ENCODE measurements at regions not wholly inside any gene's neighbourhood (a gene's known extent, or its start where the extent isn't known, plus 50 kb on each side); places are given as distances from the start of the nearest gene placed in this dataset.
"Not testable (repeated sequence)": the region's sequence is repeated elsewhere in the genome, so short reads cannot be mapped to it uniquely, and the experiment has no call there.

- Mint-ChIP-seq H3K36me3 (no peaks in the 10 kb centered on the region), H3K27me3 (no peaks in the 10 kb centered on the region), H3K27ac (no peak overlapping the region), H3K9me3 (peaks cover 0 to 2% (median 0%) of the 10 kb centered on the region in 7 donors), H3K4me1 (no peaks in the 10 kb centered on the region), H3K4me3 (no peak overlapping the region)
- ATAC-seq (ENCODE audit: low read depth in 2 of 2) (no peak), DNase-seq (no peak)
- H3K9me3 ChIP-seq (ENCODE audit: control insufficient read depth in 2 of 2, low read length in 2 of 2) = no peaks in the 10 kb centered on the region
- H3K36me3 ChIP-seq (ENCODE audit: control insufficient read depth, insufficient read depth, low read length) = no peaks in the 10 kb centered on the region
- H3K4me3 ChIP-seq (ENCODE audit: low read depth, low read length) = no peak overlapping the region
- no peak overlapping the region for H3K27ac ChIP-seq (ENCODE audit: insufficient read depth, low read length, poor library complexity, severe bottlenecking)
- no peaks in the 10 kb centered on the region for H3K4me1 ChIP-seq (ENCODE audit: control insufficient read depth, insufficient read depth, low read length, poor library complexity, severe bottlenecking)
- H3K27me3 ChIP-seq (ENCODE audit: control insufficient read depth, insufficient read depth, low read length) = no peaks in the 10 kb centered on the region
Measured at GRCh38 chrX:40388441-40388840, 192.3 kb upstream of the ATP6AP2 start.

DNA sequence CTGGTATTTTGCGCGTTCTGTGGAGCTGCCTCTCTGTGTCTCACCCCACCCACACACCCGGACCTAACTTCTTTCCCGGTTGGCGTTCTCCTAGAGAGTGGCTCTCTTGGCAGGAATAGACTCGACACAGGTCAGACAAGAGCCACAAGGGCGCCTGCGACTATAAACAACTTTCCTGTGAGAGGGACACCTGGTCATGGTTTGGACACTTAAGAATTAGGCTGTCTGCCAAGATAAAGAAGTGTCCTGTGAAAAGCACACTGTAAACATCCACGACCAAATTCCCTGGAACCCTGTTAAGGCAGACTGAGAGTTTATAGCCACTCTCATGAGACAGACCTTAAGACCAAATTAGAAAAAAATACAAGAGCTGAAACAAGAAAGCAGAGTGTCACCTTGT lies 192.9 kb upstream of the ATP6AP2 start:
- not testable (repeated sequence) for H3K4me3 Mint-ChIP-seq; H3K36me3 Mint-ChIP-seq; H3K9me3 Mint-ChIP-seq; H3K36me3 ChIP-seq (ENCODE audit: control insufficient read depth, insufficient read depth, low read length); H3K27me3 Mint-ChIP-seq; ATAC-seq (ENCODE audit: low read depth in 2 of 2); H3K27me3 ChIP-seq (ENCODE audit: control insufficient read depth, insufficient read depth, low read length); H3K4me1 ChIP-seq (ENCODE audit: control insufficient read depth, insufficient read depth, low read length, poor library complexity, severe bottlenecking); H3K27ac ChIP-seq (ENCODE audit: insufficient read depth, low read length, poor library complexity, severe bottlenecking); H3K27ac Mint-ChIP-seq; H3K9me3 ChIP-seq (ENCODE audit: control insufficient read depth in 2 of 2, low read length in 2 of 2); H3K4me3 ChIP-seq (ENCODE audit: low read depth, low read length); H3K4me1 Mint-ChIP-seq; DNase-seq

GRCh38 chrX:40387311-40387710 lies 193.5 kb upstream of the ATP6AP2 start:
- not testable (repeated sequence) for H3K27me3 Mint-ChIP-seq; H3K27ac ChIP-seq (ENCODE audit: insufficient read depth, low read length, poor library complexity, severe bottlenecking); DNase-seq; ATAC-seq (ENCODE audit: low read depth in 2 of 2); H3K9me3 Mint-ChIP-seq; H3K27me3 ChIP-seq (ENCODE audit: control insufficient read depth, insufficient read depth, low read length); H3K9me3 ChIP-seq (ENCODE audit: control insufficient read depth in 2 of 2, low read length in 2 of 2); H3K36me3 Mint-ChIP-seq; H3K4me1 ChIP-seq (ENCODE audit: control insufficient read depth, insufficient read depth, low read length, poor library complexity, severe bottlenecking); H3K4me1 Mint-ChIP-seq; H3K36me3 ChIP-seq (ENCODE audit: control insufficient read depth, insufficient read depth, low read length); H3K4me3 Mint-ChIP-seq; H3K4me3 ChIP-seq (ENCODE audit: low read depth, low read length); H3K27ac Mint-ChIP-seq

DNA sequence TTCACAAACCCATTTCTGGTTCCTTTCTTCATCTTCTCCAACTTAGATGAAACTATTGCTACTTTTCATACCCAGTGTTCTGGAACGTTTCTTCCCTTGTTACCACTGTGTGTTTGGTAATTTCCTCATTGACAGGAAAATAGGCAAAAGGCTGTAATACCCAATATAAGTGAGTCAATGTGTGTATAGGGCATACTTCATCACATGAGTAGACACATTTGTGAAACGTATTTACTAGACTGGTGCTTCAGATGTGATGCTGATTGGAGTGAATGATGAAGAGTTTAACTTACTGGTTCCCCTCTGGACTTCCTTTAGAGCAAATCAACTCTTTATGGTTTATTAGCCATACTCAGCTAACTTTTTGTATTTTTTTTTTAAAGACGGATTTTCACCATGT lies 195.1 kb upstream of the ATP6AP2 start:
- H3K27me3 Mint-ChIP-seq = no peaks in the 10 kb centered on the region
- no peak overlapping the region for H3K27ac Mint-ChIP-seq
- ATAC-seq (ENCODE audit: low read depth in 2 of 2) (no peak), DNase-seq (no peak)
- H3K27me3 ChIP-seq (ENCODE audit: control insufficient read depth, insufficient read depth, low read length) = no peaks in the 10 kb centered on the region
- H3K27ac ChIP-seq (ENCODE audit: insufficient read depth, low read length, poor library complexity, severe bottlenecking) = no peak overlapping the region
- H3K4me1 Mint-ChIP-seq = no peaks in the 10 kb centered on the region
- no peaks in the 10 kb centered on the region for H3K36me3 Mint-ChIP-seq
- no peak overlapping the region for H3K4me3 Mint-ChIP-seq
- H3K4me1 ChIP-seq (ENCODE audit: control insufficient read depth, insufficient read depth, low read length, poor library complexity, severe bottlenecking) = no peaks in the 10 kb centered on the region
- no peak overlapping the region for H3K4me3 ChIP-seq (ENCODE audit: low read depth, low read length)
- peaks cover 0 to 2% (median 0%) of the 10 kb centered on the region in 7 donors for H3K9me3 Mint-ChIP-seq
- no peaks in the 10 kb centered on the region for H3K9me3 ChIP-seq (ENCODE audit: control insufficient read depth in 2 of 2, low read length in 2 of 2)
- H3K36me3 ChIP-seq (ENCODE audit: control insufficient read depth, insufficient read depth, low read length) = no peaks in the 10 kb centered on the region

DNA sequence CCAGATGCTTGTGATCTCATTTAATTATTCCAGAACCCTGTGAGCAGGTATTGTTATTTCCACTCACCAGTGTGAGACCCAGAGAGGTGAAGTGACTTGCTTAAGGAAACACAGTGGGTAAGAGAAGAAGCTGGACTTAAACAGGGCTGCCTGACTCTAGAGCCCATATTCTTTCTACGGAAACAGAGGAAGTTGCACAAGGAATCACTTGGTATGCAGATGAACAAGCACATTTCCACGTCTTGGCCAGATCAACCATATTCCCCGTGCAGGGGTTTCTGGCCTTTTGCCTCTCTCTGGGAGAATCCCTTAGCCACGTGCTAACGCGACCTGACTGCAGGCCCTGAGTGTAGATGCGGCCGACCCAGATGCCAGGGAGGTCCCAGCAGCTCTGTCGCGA lies 195.5 kb upstream of the ATP6AP2 start:
- Mint-ChIP-seq H3K36me3 (no peaks in the 10 kb centered on the region), H3K9me3 (peaks cover 0 to 2% (median 0%) of the 10 kb centered on the region in 7 donors), H3K4me1 (no peaks in the 10 kb centered on the region), H3K27me3 (no peaks in the 10 kb centered on the region), H3K4me3 (no peak overlapping the region), H3K27ac (no peak overlapping the region)
- ATAC-seq (ENCODE audit: low read depth in 2 of 2) (no peak), DNase-seq (no peak)
- Histone ChIP-seq H3K27me3 (ENCODE audit: control insufficient read depth, insufficient read depth, low read length) (no peaks in the 10 kb centered on the region), H3K9me3 (ENCODE audit: control insufficient read depth in 2 of 2, low read length in 2 of 2) (no peaks in the 10 kb centered on the region), H3K27ac (ENCODE audit: insufficient read depth, low read length, poor library complexity, severe bottlenecking) (no peak overlapping the region), H3K36me3 (ENCODE audit: control insufficient read depth, insufficient read depth, low read length) (no peaks in the 10 kb centered on the region), H3K4me1 (ENCODE audit: control insufficient read depth, insufficient read depth, low read length, poor library complexity, severe bottlenecking) (no peaks in the 10 kb centered on the region), H3K4me3 (ENCODE audit: low read depth, low read length) (no peak overlapping the region)

- H3K27me3 ChIP-seq (ENCODE audit: control insufficient read depth, insufficient read depth, low read length) = no peaks in the 10 kb centered on the region
- no peak overlapping the region for H3K27ac ChIP-seq (ENCODE audit: insufficient read depth, low read length, poor library complexity, severe bottlenecking)
- peaks cover 0 to 2% (median 0%) of the 10 kb centered on the region in 7 donors for H3K9me3 Mint-ChIP-seq
- H3K4me3 ChIP-seq (ENCODE audit: low read depth, low read length) = no peak overlapping the region
- H3K27me3 Mint-ChIP-seq = no peaks in the 10 kb centered on the region
- ATAC-seq (ENCODE audit: low read depth in 2 of 2) = no peak
- no peak overlapping the region for H3K27ac Mint-ChIP-seq
- no peaks in the 10 kb centered on the region for H3K36me3 ChIP-seq (ENCODE audit: control insufficient read depth, insufficient read depth, low read length)
- no peak overlapping the region for H3K4me3 Mint-ChIP-seq
- no peaks in the 10 kb centered on the region for H3K4me1 ChIP-seq (ENCODE audit: control insufficient read depth, insufficient read depth, low read length, poor library complexity, severe bottlenecking)
- DNase-seq = no peak
- H3K36me3 Mint-ChIP-seq = no peaks in the 10 kb centered on the region
- H3K9me3 ChIP-seq (ENCODE audit: control insufficient read depth in 2 of 2, low read length in 2 of 2) = no peaks in the 10 kb centered on the region
- no peaks in the 10 kb centered on the region for H3K4me1 Mint-ChIP-seq
Measured at GRCh38 chrX:40383969-40384368, 196.8 kb upstream of the ATP6AP2 start.

GRCh38 chrX:40383360-40383759 lies 197.4 kb upstream of the ATP6AP2 start:
- Mint-ChIP-seq H3K9me3 (peaks cover 0 to 5% (median 0%) of the 10 kb centered on the region in 7 donors), H3K27me3 (no peaks in the 10 kb centered on the region), H3K27ac (no peak overlapping the region), H3K4me1 (no peaks in the 10 kb centered on the region), H3K4me3 (no peak overlapping the region), H3K36me3 (no peaks in the 10 kb centered on the region)
- DNase-seq (no peak), ATAC-seq (ENCODE audit: low read depth in 2 of 2) (no peak)
- Histone ChIP-seq H3K27ac (ENCODE audit: insufficient read depth, low read length, poor library complexity, severe bottlenecking) (no peak overlapping the region), H3K9me3 (ENCODE audit: control insufficient read depth in 2 of 2, low read length in 2 of 2) (no peaks in the 10 kb centered on the region), H3K4me3 (ENCODE audit: low read depth, low read length) (no peak overlapping the region), H3K27me3 (ENCODE audit: control insufficient read depth, insufficient read depth, low read length) (no peaks in the 10 kb centered on the region), H3K4me1 (ENCODE audit: control insufficient read depth, insufficient read depth, low read length, poor library complexity, severe bottlenecking) (no peaks in the 10 kb centered on the region), H3K36me3 (ENCODE audit: control insufficient read depth, insufficient read depth, low read length) (no peaks in the 10 kb centered on the region)

GRCh38 chrX:40380655-40381488 lies 199.9 kb upstream of the ATP6AP2 start:
- Histone ChIP-seq H3K27ac (ENCODE audit: insufficient read depth, low read length, poor library complexity, severe bottlenecking) (no peak overlapping the region), H3K36me3 (ENCODE audit: control insufficient read depth, insufficient read depth, low read length) (no peaks in the 10 kb centered on the region), H3K4me3 (ENCODE audit: low read depth, low read length) (no peak overlapping the region), H3K27me3 (ENCODE audit: control insufficient read depth, insufficient read depth, low read length) (no peaks in the 10 kb centered on the region), H3K9me3 (ENCODE audit: control insufficient read depth in 2 of 2, low read length in 2 of 2) (no peaks in the 10 kb centered on the region), H3K4me1 (ENCODE audit: control insufficient read depth, insufficient read depth, low read length, poor library complexity, severe bottlenecking) (no peaks in the 10 kb centered on the region)
- ATAC-seq (ENCODE audit: low read depth in 2 of 2) = no peak
- Mint-ChIP-seq H3K27ac (no peak overlapping the region), H3K4me3 (no peak overlapping the region), H3K4me1 (no peaks in the 10 kb centered on the region), H3K36me3 (no peaks in the 10 kb centered on the region), H3K9me3 (peaks cover 0 to 5% (median 0%) of the 10 kb centered on the region in 7 donors), H3K27me3 (no peaks in the 10 kb centered on the region)
- no peak for DNase-seq

Data from CD4-positive, CD25-positive, alpha-beta regulatory T cell (primary cell).